IMR-90 (cell line): ENCODE measurements at regions not wholly inside any gene's neighbourhood (a gene's known extent, or its start where the extent isn't known, plus 50 kb on each side); places are given as distances from the start of the nearest gene placed in this dataset.

ENCODE experiments used
- CEBPB ChIP-seq: IDR thresholded peaks from 2 replicates; pipeline ENCODE4 v1.6.1; 2012; ENCODE audit warnings: low read depth, low read length, improper control_type of control experiment
- CTCF ChIP-seq: conservative IDR thresholded peaks from 2 replicates; pipeline ENCODE4 v1.5.1; 2012; ENCODE audit warnings: mild to moderate bottlenecking, low read depth, low read length, improper control_type of control experiment
- MAFK ChIP-seq: IDR thresholded peaks from 2 replicates; pipeline ENCODE4 v1.6.1; 2012; ENCODE audit warnings: low read depth, low read length, improper control_type of control experiment
- MAZ ChIP-seq: IDR thresholded peaks from 2 replicates; pipeline ENCODE4 v1.6.1; 2012; ENCODE audit warnings: low read depth, mild to moderate bottlenecking, low read length, improper control_type of control experiment, moderate library complexity, borderline replicate concordance
- POLR2A ChIP-seq: IDR thresholded peaks from 2 replicates; pipeline ENCODE4 v1.6.1; 2012; ENCODE audit warnings: mild to moderate bottlenecking, low read depth, low read length

GRCh38 chr4:19636451-19636850 lies 615.3 kb upstream of the SLIT2 start:
- TF ChIP-seq MAFK (no peak), CTCF (no peak), MAZ (no peak), POLR2A (no peak), CEBPB (no peak)
